ENCODE measurements at regions not wholly inside any gene's neighbourhood (a gene's known extent, or its start where the extent isn't known, plus 50 kb on each side); places are given as distances from the start of the nearest gene placed in this dataset.
"Not testable (repeated sequence)": the region's sequence is repeated elsewhere in the genome, so short reads cannot be mapped to it uniquely, and the experiment has no call there.

GRCh38 chr4:117596917-117597480 is 437.3 kb upstream of the NDST3 start:
- H3K9me3 Mint-ChIP-seq: no peaks in the 10 kb centered on the region
- no peaks in the 10 kb centered on the region for H3K36me3 Mint-ChIP-seq
- no peaks in the 10 kb centered on the region for H3K27me3 Mint-ChIP-seq

GRCh38 chr4:117599393-117599792 is 434.9 kb upstream of the NDST3 start:
- DNase-seq; H3K4me1 Mint-ChIP-seq; H3K27me3 Mint-ChIP-seq; H3K4me3 Mint-ChIP-seq; ATAC-seq (replicated peaks); H3K36me3 Mint-ChIP-seq; H3K9me3 Mint-ChIP-seq; H3K27ac Mint-ChIP-seq: not testable (repeated sequence)

More at GRCh38 chr4:117596917-117597480, 437.3 kb upstream of the NDST3 start:
- ATAC-seq (replicated peaks) (no peak), DNase-seq (no peak)
- H3K27ac Mint-ChIP-seq: no peak overlapping the region
- no peaks in the 10 kb centered on the region for H3K4me1 Mint-ChIP-seq
- no peak overlapping the region for H3K4me3 Mint-ChIP-seq

GRCh38 chr4:117600936-117601335 is 433.4 kb upstream of the NDST3 start:
- not testable (repeated sequence) for H3K27me3 Mint-ChIP-seq; H3K4me3 Mint-ChIP-seq; DNase-seq; ATAC-seq (replicated peaks); H3K27ac Mint-ChIP-seq; H3K36me3 Mint-ChIP-seq; H3K4me1 Mint-ChIP-seq; H3K9me3 Mint-ChIP-seq

- Mint-ChIP-seq H3K4me1 (no peaks in the 10 kb centered on the region), H3K4me3 (no peak overlapping the region), H3K27me3 (no peaks in the 10 kb centered on the region), H3K36me3 (no peaks in the 10 kb centered on the region), H3K27ac (no peak overlapping the region), H3K9me3 (peaks cover 10 to 22% of the 10 kb centered on the region in 2 donors)
- ATAC-seq (replicated peaks) (no peak), DNase-seq (no peak)
Observed at GRCh38 chr4:117610706-117611308, 423.5 kb upstream of the NDST3 start.

- Mint-ChIP-seq H3K9me3 (peaks cover 2 to 4% of the 10 kb centered on the region in 2 donors), H3K27ac (no peak overlapping the region), H3K4me1 (no peaks in the 10 kb centered on the region), H3K36me3 (no peaks in the 10 kb centered on the region), H3K27me3 (no peaks in the 10 kb centered on the region), H3K4me3 (no peak overlapping the region)
- DNase-seq (no peak), ATAC-seq (replicated peaks) (no peak)
Observed at GRCh38 chr4:117621673-117622072, 412.6 kb upstream of the NDST3 start.

- Mint-ChIP-seq H3K27ac (no peak overlapping the region), H3K27me3 (no peaks in the 10 kb centered on the region), H3K4me1 (no peaks in the 10 kb centered on the region), H3K36me3 (no peaks in the 10 kb centered on the region), H3K4me3 (no peak overlapping the region), H3K9me3 (peaks cover 3 to 4% of the 10 kb centered on the region in 2 donors)
- ATAC-seq (replicated peaks) (no peak), DNase-seq (no peak)
Observed at GRCh38 chr4:117623326-117623725, 411.0 kb upstream of the NDST3 start.

GRCh38 chr4:117626664-117627063 is 407.6 kb upstream of the NDST3 start:
- ATAC-seq (replicated peaks) (no peak), DNase-seq (no peak)
- Mint-ChIP-seq H3K9me3 (peaks cover 0 to 3% of the 10 kb centered on the region in 2 donors), H3K4me3 (no peak overlapping the region), H3K36me3 (no peaks in the 10 kb centered on the region), H3K27me3 (no peaks in the 10 kb centered on the region), H3K27ac (no peak overlapping the region), H3K4me1 (no peaks in the 10 kb centered on the region)

- no peaks in the 10 kb centered on the region for H3K4me1 Mint-ChIP-seq
- no peaks in the 10 kb centered on the region for H3K36me3 Mint-ChIP-seq
- H3K27ac Mint-ChIP-seq: no peak overlapping the region
- H3K27me3 Mint-ChIP-seq: no peaks in the 10 kb centered on the region
- H3K9me3 Mint-ChIP-seq: peaks cover 3 to 4% of the 10 kb centered on the region in 2 donors
- ATAC-seq (replicated peaks): no peak
- DNase-seq: no peak
- no peak overlapping the region for H3K4me3 Mint-ChIP-seq
Observed at GRCh38 chr4:117634716-117635115, 399.6 kb upstream of the NDST3 start.

- DNase-seq: no peak
- H3K27ac Mint-ChIP-seq: no peak overlapping the region
- no peaks in the 10 kb centered on the region for H3K4me1 Mint-ChIP-seq
- H3K36me3 Mint-ChIP-seq: no peaks in the 10 kb centered on the region
- peaks cover 3 to 4% of the 10 kb centered on the region in 2 donors for H3K9me3 Mint-ChIP-seq
- no peaks in the 10 kb centered on the region for H3K27me3 Mint-ChIP-seq
- no peak overlapping the region for H3K4me3 Mint-ChIP-seq
- no peak for ATAC-seq (replicated peaks)
Observed at GRCh38 chr4:117637347-117637746, 396.9 kb upstream of the NDST3 start.

GRCh38 chr4:117640836-117641235 is 393.4 kb upstream of the NDST3 start:
- ATAC-seq (replicated peaks) (no peak), DNase-seq (no peak)
- Mint-ChIP-seq H3K4me3 (no peak overlapping the region), H3K9me3 (peaks cover 0 to 2% of the 10 kb centered on the region in 2 donors), H3K36me3 (no peaks in the 10 kb centered on the region), H3K27me3 (no peaks in the 10 kb centered on the region), H3K27ac (no peak overlapping the region), H3K4me1 (no peaks in the 10 kb centered on the region)

- ATAC-seq (replicated peaks) (no peak), DNase-seq (no peak)
- Mint-ChIP-seq H3K4me1 (no peaks in the 10 kb centered on the region), H3K27ac (no peak overlapping the region), H3K36me3 (no peaks in the 10 kb centered on the region), H3K27me3 (no peaks in the 10 kb centered on the region), H3K9me3 (peaks cover 0 to 2% of the 10 kb centered on the region in 2 donors), H3K4me3 (no peak overlapping the region)
Observed at GRCh38 chr4:117641519-117641918, 392.8 kb upstream of the NDST3 start.

GRCh38 chr4:117654079-117654478 is 380.2 kb upstream of the NDST3 start:
- Mint-ChIP-seq H3K4me1 (no peaks in the 10 kb centered on the region), H3K27me3 (no peaks in the 10 kb centered on the region), H3K9me3 (peaks cover 3 to 8% of the 10 kb centered on the region in 2 donors), H3K4me3 (no peak overlapping the region), H3K36me3 (no peaks in the 10 kb centered on the region), H3K27ac (no peak overlapping the region)
- DNase-seq: no peak
- ATAC-seq (replicated peaks): no peak

GRCh38 chr4:117660668-117661067 is 373.6 kb upstream of the NDST3 start:
- ATAC-seq (replicated peaks) (no peak), DNase-seq (no peak)
- no peaks in the 10 kb centered on the region for H3K4me1 Mint-ChIP-seq
- no peaks in the 10 kb centered on the region for H3K36me3 Mint-ChIP-seq
- peaks cover 3 to 9% of the 10 kb centered on the region in 2 donors for H3K9me3 Mint-ChIP-seq
- no peak overlapping the region for H3K27ac Mint-ChIP-seq
- no peaks in the 10 kb centered on the region for H3K27me3 Mint-ChIP-seq
- no peak overlapping the region for H3K4me3 Mint-ChIP-seq

GRCh38 chr4:117661091-117662072 is 372.9 kb upstream of the NDST3 start:
- H3K4me1 Mint-ChIP-seq: no peaks in the 10 kb centered on the region
- ATAC-seq (replicated peaks) (no peak), DNase-seq (no peak)
- H3K36me3 Mint-ChIP-seq: no peaks in the 10 kb centered on the region
- no peak overlapping the region for H3K4me3 Mint-ChIP-seq
- H3K9me3 Mint-ChIP-seq: peaks cover 3 to 9% of the 10 kb centered on the region in 2 donors
- H3K27ac Mint-ChIP-seq: no peak overlapping the region
- no peaks in the 10 kb centered on the region for H3K27me3 Mint-ChIP-seq

Measured in stimulated activated naive B cell treated with anti-CD40 and anti-IgM and Interleukin-4, amounts not matched to agents 10 μg/mL and 1 μg/mL and 100 μg/mL, for 72 hours (primary cell).